LNCAP (cell line): ENCODE measurements at regions not wholly inside any gene's neighbourhood (a gene's known extent, or its start where the extent isn't known, plus 50 kb on each side); places are given as distances from the start of the nearest gene placed in this dataset.

Source experiments
- TF ChIP-seq, protein P1 (sequence below): fragments of 450-650 bp; IDR thresholded peaks from 2 replicates; pipeline ENCODE4 v1.5.1; 2017; ENCODE audit warnings: mild to moderate bottlenecking

DNA sequence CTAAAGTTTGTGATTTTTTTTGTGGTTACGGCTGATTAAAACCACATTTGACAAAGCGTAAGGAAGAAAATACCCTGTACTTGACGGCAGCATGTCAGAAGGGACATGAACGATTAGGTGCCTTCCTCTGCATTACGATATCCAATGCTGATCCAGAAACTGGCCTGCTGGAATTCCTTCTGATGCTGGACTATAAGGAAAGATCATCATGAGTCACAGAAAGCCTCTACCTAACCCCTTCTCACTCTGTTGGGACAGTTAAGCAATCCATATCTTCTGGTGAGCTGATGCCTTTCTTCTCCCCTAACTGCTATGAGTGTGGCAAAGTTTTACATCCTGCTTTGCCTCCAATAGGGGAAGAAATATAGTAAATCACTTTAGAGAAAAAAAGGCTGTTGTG is 78.4 kb upstream of the PAPPA start:
- TF ChIP-seq, protein P1, sequence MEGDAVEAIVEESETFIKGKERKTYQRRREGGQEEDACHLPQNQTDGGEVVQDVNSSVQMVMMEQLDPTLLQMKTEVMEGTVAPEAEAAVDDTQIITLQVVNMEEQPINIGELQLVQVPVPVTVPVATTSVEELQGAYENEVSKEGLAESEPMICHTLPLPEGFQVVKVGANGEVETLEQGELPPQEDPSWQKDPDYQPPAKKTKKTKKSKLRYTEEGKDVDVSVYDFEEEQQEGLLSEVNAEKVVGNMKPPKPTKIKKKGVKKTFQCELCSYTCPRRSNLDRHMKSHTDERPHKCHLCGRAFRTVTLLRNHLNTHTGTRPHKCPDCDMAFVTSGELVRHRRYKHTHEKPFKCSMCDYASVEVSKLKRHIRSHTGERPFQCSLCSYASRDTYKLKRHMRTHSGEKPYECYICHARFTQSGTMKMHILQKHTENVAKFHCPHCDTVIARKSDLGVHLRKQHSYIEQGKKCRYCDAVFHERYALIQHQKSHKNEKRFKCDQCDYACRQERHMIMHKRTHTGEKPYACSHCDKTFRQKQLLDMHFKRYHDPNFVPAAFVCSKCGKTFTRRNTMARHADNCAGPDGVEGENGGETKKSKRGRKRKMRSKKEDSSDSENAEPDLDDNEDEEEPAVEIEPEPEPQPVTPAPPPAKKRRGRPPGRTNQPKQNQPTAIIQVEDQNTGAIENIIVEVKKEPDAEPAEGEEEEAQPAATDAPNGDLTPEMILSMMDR: no peak

DNA sequence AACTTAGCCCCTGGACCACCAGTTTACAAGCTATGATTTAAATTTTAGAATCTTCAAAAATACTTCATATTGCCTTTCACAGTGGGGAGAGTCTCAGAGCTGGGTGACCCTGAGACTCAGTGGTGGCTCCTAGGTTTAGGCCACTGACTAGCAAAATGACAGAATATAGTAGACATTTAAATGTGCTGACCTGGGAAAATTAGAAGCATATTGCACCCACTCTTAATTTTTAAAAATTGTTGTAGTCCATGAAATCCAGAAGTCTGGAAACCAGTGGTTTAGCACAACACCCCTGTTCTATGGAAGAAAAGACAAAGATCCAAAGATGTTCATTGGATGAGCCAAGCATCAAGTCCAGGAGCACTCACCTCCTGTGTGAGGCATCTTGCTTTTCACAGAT is 75.0 kb upstream of the PAPPA start:
- TF ChIP-seq, protein P1: no peak

DNA sequence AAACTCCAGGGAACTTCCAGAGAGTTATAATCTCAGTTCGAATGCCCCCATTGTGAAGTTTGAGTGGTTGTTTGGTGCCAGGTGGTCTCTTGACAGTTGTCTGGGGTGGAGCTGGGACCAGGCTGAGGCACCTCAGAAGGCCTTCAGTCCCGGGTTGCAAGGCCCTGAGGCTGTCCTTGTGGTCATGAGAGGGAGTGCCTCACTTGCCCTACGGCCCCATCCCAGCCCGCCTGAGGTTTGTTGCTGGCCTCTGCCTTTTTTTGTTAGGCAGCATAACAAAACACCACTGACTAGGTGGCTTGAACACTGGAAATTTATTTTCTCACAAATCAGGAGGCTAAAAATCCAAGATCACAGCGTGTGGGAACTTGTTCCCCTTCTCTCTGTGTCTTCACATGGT is 73.0 kb upstream of the PAPPA start:
- TF ChIP-seq, protein P1: no peak

DNA sequence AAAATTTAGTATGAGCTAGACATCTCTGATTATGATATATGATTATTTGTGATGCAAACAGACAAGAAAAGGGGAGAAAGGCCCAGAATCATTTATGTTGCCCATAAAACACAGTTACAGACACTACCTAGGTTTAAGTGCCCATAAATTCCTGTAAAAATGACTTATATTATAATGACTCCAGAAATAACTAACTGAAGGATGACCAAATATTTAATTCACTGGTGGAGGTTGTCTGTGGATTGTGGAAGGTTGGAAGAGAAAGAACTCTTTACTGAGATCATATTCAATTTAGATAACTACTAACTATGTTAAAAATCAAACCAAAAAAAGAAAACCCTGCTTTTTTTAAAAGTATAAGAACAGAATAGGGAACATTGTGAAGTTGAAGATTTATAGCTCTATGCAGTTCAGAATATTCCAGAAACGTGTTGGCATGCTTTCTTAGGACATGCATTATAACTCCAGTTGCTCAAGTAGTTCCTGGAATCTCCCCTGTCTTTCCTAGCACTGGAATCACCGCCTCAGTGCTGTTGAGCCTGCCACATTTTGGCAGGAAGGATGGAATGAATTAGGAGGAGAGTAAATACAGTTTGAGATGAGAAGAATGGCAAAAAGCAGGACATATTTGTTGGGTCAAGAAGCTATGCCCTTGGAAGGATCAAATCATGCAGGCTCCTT is 72.0 kb upstream of the PAPPA start:
- TF ChIP-seq, protein P1: no peak

DNA sequence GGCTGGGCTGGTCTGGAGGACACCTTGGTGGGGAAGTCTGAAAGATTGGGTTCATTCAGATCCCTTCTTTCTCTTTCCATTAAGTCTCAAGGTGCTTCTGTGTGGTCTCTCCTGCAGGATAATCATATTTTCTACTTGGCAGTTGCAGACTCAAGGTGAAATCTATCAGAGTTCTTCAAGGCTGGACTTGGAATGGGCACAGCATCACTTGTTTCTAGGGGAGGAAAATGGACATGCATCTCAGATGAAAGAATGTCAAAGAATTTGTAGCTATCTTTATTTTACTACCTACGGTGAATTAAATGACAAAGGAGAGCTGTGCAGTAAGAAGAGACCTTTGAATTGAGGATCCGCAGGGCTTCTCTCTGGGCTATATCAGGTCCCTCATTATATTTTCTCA is 69.8 kb upstream of the PAPPA start:
- TF ChIP-seq, protein P1: no peak

DNA sequence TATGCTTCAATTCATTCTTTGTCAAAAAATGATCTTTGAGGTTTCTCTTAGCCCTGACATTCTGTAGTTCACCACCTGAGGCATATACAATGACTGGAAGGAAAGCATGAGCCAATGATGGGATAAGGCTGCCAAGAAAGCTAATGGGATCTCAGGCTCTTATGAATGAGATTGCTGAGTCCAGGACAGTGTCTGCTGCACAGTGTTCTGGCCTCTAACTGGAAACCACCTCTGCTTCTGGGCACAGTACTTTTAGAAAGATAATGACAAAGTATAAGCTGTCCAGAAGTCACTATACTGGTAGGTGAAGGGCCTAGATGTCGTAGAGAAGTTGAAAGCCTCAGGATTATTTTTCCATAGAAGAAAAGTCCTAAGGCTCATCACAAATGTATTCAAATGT is 69.1 kb upstream of the PAPPA start:
- TF ChIP-seq, protein P1: no peak

DNA sequence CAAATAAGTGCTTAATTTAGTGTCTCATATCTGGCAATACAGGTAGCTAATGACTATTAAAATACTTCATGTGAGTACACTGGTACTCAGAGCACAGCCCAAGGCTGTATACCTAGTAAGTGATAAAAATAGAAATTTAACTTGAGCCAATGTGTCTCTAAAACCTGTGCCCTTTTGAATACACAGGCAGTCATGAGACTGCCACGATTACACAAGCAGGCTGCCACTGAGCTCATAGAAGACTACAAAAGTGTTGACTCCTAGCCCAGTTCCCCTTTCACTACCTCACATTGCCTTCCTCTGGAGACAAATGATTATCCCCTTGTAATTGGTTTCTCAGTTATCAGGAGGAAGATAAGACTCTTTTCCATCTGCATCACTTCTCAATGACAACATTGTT is 66.3 kb upstream of the PAPPA start:
- TF ChIP-seq, protein P1: no peak

DNA sequence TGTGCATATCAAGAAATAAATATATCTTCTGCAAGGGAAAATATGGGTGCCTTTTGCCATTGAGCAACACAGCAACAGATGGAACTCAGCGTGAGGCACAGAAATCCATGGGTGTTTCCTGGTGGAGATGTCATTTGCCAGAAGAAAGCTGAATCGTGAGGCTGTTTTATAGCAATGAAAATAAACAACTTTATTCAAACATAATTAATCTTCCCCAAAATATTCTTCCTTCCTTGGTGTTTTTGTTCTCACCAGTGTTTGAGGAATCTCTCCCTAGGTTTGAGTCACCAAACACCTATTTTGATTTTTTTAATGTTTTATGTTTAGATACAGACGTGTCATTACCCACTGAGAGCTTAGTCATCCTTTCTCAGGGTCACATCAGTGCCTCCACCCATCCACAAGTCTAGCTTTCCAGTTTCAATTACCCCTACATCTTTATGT is 65.8 kb upstream of the PAPPA start:
- TF ChIP-seq, protein P1: no peak
